Activated CD4-positive, alpha-beta T cell treated with anti-CD3 and anti-CD28 coated beads, Interleukin-2, Interleukin-6, amounts not matched to agents 100 ng/mL and 50 ng/mL, durations not matched to agents 16 hours and 8 hours (primary cell): ENCODE measurements at regions not wholly inside any gene's neighbourhood (a gene's known extent, or its start where the extent isn't known, plus 50 kb on each side); places are given as distances from the start of the nearest gene placed in this dataset.

Experiments used
- DNase-seq: peaks from one replicate; pipeline ENCODE4 v3.0.0-alpha.2; 2020

DNA sequence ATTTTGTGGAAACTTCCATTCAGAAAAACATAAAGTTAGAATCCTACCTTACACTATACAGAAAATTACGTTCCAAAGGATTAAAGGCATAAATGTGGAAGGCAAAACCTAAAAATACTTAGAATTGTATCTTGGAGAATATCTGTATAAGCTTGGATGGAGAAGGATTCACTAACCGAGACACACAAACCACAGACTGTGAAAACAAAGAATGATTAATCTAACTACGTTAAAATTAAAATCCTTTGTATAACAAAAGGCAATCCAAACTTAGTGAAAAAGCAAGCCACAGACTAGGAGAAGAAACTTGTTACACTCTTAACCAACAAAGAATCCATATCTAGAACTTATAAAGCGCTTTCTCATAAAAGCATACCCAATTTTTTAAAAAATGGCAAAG, 678.8 kb downstream of the INHBA start:
- DNase-seq: no peak

DNA sequence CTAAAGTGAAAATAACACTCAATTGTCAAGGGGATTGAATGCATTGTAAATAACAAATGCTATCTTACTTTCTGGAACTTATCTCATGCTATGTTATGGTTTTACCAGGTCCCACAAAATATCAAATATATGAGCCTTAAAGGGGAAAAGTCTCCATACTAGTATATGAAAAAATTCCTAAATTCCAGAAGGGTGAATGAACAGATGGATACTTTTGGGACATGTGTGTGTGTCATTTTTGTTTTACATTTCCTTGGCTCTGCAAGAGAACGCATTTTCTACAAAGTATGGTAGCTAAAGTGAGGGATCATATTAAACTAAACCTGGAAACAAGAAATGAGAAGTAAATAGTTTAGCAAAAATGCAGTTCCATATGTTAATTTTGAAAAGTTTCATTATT, 682.8 kb downstream of the INHBA start:
- no peak for DNase-seq

DNA sequence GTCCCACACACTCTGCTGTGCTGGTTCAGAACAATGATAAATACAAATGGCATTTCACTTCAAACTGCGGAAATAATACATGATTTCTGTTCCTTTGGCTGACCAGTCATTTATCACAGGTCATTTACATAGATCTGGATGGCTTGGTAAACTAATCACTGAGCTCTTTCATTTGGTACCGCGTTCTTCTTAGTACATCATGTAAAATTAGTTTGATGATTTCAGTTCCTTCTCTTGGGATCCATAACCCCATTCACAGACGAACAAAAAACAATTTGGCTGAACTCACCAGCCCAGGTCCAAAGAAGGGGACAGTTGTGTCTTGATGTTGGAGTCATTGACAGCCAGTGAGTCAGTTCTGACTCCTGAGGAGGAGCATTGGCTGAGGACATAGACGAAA, 689.8 kb downstream of the INHBA start:
- DNase-seq: no peak

DNA sequence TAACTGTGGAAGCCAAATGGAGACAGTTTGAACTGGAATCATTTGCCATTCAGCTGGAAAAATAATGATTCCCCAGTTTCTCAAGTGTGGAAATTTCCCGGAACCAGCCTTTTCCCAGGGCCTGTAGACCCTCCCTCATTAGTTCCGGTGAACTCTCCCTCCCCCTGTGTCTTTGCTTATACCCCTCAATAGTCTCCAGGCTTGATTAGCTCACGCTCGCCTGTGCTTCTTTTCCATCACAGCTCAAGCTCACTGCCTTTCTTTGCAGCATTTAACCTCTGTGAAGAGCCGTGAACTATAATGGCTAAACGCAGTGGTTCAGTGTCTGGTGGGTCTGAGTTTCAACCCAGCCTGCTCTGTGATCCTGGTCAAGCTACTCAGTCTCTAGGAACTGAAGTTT, 690.8 kb downstream of the INHBA start:
- DNase-seq: no peak

DNA sequence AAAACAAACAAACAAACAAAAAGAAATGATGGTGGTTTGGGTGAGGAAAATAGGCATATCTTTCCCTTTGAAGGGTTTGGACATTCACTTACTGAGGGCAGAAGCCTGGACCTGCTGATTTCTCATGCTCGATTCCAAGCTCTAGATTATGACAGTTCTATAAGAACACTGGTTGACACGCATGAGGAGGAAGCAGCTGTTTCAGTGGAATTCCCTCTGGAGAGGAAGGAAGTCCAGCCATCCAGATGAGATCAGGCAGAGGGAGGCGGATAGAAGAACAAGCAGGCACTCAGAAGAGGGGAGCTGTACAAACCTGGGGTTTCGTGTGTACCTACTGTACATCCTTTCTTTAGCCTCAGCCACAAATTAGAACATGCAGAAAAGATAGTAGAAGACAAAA, 691.9 kb downstream of the INHBA start:
- DNase-seq: no peak

DNA sequence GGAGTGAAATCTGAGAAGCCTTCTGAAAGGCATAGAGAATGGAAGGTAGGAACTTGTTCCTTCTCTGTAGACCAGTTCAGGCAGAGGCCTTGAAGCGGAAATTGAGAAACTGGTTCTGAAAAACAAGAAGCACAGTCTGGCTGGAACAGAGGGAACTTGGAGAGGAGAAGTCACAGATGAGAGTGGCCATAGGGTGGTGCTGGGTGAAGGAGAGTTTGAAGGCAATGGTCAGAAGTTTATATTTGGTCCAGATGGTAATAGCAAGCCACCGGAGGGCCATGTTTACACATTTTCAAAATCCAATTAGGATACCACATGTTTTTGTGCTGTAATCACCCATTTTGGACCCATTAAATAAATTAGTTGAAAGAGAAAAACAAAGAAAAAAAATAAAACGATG, 692.5 kb downstream of the INHBA start:
- no peak for DNase-seq

DNA sequence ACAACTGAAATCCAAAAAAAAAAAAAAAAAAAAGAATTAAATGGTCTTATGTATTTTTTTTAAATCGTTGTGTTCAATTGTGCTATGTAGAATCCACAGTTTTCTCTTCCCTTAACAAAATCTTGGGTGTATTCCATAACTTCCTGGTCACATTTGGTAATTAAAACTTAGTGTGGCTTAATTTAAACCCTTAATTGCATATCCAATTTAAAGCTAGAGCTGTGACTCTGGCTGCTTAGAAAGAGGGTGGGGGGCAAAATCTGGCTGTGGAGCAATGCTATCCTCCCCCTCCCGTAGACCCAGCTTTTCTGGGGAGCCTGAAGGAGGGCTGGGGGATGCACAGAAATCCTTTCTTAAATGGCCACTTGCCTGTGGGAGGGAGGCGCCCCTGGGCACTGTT, 695.1 kb downstream of the INHBA start:
- no peak for DNase-seq

DNA sequence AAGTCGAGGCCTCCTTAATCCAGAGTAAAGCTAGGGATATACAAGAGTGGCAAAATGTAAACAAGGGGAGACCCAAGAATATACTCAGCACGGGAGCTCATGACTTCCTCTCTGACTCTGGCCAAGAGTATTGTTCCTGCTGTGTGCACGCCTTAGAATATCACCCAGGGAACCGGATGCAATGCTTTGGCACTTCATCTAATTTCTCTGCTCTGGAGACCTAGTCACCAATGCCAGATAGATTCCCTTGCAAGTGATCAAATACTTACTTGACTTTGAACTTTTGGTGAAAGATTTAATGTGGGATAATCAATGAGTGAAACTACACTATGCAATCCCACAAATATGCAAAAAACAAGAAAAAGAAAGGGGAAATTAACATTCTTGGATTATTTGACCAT, 695.5 kb downstream of the INHBA start:
- DNase-seq: no peak

DNA sequence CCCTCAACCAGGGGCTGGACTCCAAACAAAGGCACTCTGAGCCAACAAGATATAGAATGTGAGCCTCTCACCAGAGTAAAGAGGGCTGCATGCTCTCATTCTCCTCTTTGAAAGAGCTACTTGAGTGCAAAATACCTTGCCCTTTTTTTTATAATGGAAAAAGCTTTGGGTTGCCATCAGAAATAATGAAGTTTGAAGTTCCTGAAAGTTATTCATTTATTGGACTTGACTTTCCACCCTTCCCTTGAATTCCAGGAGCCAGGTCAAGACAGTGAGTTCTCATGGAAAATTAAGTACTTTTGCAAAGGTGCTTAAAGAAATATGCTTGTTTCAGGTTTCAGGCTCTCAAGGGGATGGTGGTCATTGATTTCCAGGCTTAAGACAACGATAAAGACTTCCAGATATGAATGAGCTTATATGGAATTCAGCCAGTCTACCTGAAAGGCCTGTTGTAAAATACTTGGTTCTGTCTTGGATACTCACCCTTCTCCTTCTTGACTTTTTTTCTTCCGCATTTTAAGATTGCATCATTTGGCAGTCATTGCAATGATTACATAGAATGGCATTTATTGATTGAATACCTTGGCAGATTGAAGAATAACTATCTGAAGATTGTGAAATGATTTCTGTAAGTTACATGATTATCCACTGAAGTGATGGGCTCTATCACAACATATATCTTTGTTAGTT, 696.4 kb downstream of the INHBA start:
- DNase-seq: no peak

DNA sequence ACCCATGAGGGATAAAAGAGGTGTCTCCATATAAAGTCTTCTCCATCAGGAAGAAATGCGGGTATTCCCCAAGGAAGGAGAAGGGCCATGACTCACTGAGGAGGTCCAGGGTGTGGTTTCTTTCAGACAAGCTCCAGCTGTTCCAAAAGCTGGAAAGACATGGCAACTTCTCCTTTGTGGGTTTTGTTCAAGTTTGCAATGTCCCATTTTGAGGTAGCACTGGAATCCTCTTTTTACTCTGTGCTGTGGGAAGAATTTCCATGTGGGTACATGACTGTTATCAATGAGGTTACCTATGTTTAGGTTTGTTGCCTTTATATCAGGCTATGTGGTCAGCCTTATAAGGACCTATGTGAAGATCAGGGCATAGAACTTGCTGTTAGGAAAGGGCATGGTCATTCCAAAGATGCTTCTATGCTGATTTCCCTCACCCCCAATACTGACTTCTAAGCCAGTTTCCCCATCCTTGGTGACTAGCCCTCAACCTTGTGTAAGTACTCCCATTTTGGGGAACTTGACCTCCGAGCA, 697.5 kb downstream of the INHBA start:
- no peak for DNase-seq

DNA sequence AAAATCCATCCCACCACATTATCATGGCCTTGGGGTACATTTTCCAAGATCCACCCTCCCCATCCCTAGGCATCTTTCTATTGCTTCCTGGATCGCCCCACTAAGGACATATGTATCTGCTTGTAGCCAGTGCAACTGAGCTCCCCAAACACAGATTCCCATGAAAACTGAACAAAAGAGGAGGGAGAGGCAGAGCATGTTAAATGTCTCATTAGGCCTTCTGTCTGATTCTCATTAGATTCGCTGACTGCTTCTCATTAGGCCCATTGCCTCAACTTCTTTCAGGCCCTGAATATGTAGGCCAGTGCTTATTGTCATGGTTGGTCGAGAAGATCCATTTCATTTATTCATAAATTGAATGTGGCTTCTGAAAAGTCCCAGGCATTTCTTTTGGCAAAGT, 698.9 kb downstream of the INHBA start:
- DNase-seq: no peak

DNA sequence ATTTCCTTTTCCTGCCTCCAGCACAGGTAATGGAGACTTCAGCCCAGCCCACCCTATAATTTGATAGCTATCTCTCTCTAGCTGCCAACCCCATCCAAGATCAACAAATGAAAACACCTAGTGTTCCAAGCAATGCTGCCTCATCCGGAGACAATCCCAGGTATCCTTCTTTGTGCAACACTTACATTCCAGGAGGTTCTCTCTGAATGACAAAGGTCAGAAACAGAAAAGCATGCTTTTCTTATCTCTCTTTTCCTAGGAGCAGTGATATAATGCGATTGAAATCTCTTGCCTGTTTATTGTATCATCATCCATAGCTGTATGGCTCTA, 699.3 kb downstream of the INHBA start:
- DNase-seq: no peak

DNA sequence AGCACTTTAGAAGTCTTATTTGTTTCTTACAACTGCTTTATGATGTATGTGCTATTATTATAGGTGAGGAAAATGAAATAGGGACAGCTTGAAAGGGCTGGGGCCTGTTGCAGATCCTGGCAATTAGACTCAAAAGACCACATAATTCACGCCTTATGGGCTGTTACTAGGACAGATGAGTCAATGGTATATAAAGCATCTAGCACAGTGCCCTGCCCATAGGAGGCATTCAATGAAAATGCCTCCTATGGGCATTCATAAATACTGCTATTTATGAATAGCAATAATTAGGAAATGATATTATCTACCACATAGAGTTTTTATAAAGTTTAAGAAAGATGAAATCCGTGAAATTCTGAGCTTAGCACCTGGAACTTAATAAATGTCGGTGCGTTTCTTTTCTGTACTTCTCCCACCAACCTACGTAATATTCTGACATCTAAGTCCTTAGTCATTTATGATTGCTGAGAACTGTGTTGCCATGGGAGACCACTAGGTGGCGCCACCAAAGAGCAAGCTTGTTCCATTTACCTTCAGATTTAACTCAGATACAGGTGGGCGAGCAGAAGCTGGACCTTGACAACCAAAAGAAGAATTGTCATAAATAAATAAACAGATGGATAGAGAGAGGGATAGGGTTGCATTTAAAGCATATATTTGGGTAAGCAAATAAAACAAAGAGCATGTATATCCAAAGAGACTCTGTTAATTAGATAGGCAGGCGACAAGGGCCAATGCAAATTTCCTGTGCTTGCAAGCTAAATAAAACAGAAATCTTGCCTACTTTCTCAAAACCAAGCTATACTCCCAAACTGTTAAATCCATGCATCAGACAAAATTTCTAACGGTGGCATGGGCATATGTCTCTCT, 699.9 kb downstream of the INHBA start:
- DNase-seq: peak; percentile 35

DNA sequence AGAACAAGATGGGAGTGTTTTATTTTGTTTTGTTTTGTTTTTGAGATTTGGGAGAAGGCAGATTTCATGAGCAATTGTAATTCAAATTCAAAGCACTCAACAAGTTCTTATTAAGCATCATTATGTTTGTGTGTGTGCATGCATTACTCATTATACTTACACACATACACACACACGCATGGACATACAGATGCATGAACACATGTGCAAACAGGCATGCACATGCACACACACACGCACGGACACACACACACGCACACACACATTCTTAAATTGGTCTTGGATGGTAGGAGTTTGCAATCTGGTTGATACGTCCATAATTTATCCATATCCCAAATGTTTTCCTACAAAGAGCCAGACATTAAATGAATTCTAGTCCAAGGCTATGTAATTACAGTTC, 702.8 kb downstream of the INHBA start:
- no peak for DNase-seq

DNA sequence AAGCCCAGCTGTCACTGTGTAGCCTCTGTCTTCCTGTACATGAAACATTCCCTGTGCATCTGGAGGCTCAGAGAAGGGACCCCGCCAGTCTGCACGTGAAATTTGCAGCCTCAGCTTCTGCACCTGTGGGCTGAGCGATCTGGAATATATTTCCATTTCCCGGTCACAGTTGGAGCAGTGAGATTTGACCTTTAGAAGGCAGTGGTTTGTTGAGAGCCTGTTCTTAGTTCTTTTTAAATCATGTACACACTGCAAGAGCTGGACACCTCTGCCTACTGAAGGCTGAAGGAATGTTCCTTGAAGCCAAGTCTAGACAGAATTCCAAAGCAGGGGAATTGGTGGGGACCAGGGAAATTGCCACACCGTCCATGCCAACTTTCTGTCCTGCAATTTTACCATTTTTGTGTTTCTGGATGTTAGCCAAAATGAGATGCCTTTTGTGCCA, 706.6 kb downstream of the INHBA start:
- DNase-seq: no peak

DNA sequence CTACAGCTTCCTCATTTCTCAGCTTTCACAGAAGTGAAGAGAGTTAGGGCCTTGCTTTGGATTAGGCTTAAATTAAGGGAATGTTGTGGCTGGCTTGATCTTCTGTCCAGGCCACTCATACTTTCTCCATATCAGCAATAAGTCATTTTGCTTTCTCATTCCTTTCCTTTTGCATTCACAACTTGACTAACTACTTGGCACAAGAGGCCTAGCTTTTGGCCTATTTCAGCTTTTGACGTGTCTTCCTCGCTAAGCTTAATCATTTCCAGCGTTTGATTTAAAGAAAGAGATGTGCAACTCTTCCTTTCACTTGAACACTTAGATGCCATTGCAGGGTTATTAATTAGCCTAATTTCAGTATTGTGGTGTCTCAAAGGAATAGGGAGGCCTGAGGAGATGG, 712.0 kb downstream of the INHBA start:
- DNase-seq: no peak

DNA sequence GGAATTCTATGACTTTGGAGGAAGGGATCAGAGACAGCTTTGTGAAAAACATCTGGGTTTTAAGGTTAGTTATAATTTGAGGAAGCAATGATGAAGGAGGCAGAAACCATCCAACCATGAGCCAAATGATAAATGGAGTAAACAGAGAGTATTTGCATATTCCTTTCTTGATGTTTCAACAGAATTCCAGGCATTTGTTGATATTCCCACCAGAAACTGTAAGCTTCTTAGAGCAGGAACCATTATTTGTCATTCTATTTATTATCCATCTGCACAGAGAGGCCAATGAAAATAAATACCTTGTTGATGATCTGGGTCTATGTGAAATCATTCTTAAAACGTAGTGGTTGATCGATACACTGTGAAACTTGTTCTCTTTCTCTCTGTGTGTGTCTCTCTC, 715.3 kb downstream of the INHBA start:
- DNase-seq: no peak

DNA sequence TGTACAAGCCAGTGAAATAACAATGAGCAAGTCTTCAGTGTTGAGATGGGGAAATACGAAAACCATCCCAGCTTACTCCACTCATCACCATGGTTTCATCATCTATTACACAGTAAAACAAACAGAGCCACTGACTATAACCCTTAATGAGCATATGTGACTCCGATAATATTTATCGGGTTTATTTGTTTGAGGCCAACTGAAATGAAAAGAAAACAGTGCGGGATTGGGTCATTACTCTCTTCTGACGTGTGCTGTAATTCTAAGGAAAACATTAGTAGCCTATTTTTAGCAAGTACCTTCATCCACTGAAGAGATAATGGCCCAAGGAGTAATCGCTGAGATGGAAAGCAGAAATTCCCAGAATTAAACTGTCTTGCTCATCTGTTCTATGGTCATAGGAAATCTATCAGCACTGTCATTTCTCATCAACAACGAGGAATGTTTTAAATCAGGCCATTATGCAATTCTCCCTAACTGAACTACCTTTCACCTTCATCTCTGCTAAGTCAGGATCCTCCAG, 716.5 kb downstream of the INHBA start:
- no peak for DNase-seq

DNA sequence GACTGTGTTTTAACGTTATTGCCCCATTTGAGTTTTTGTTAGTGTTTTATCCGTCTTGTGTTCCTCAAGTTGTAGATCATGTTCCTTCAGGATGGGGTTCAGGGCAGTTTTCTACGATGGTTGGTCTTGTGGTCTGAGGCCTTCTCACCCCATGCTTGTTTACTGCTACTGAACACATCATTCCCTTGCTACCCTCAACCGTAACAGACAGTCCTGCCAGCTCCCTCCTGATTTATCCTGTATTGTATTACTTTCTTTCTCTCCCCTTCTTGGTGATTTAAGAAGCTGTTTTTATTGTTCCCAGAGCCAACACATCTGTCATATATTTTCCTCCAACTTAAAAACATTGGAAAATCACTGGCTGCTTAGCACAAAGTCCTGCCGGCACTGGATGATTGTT, 719.8 kb downstream of the INHBA start:
- no peak for DNase-seq

DNA sequence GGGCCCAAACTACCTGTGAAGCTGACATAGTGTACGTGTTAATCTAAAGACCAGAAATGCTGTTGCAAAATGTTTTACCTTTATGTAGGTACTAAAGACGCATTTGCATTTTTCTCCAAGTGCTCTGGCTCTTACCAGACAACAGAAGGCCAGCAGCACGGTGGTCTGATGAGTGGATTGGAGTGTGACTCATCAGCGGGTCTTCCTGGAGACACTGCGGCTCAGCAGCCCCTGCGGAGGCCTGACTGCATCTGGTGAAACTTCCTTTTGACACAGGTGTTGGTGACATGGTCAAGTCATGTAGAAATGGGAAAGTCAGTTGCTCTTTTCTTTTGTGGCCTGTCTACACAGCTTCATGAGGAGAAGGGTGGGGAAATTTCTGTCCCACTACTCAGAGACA, 723.6 kb downstream of the INHBA start:
- no peak for DNase-seq

DNA sequence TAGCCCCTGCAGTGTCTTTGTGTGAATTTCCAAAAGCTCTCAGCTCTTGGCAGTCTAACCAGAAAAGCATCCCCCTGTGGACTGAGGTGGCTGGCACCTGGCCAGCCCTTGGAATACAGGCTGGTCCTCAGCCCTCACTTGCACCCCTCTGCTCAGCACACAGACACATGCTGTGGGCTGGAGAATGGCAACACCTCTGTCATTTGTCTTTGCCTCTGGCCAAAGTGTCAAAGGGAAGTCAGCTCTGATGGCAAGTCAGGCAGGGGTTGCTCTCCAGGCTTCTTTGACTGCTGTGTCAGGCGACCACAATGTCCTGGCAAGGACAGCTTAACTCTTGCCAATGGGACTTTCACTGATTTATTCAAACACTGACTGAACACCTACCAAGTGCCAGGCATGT, 724.8 kb downstream of the INHBA start:
- DNase-seq: no peak

DNA sequence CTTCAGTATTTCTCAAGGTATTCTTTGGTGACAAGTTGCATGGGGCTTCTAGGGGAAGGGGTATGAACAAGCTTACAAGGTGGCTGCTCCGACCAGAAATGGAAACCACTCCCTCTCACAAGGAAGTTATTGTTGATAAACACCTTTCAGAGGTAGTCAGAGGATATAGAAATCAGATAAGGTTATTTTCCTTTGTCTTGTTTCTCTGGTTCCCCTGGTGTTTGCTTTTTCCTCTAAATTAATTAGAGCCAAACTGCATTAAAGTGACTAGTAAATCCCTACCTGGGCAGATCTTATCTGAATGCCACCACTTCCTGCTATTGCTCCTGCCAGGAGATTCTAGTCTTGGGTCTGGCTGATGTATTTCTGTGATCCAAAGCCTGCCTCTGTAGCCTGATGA, 725.4 kb downstream of the INHBA start:
- no peak for DNase-seq

DNA sequence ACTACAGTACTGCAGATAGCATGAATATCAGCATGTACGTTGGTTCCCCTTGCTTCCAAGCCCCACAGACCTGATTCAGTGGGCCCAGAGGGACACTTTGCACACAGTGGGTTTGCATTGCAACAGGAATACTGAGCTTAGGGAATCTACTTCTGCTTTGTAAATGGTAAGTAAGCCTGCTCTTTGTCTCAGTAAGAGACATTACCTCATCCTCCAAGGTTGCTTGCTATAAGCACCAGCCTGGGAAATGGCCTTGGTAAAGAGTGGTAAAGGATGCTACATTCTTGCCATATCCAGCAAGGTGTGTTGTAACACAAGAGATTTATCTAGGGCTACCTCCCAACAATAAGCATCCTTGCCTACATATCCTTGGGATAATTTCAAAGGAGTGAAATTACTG, 730.5 kb downstream of the INHBA start:
- DNase-seq: no peak

DNA sequence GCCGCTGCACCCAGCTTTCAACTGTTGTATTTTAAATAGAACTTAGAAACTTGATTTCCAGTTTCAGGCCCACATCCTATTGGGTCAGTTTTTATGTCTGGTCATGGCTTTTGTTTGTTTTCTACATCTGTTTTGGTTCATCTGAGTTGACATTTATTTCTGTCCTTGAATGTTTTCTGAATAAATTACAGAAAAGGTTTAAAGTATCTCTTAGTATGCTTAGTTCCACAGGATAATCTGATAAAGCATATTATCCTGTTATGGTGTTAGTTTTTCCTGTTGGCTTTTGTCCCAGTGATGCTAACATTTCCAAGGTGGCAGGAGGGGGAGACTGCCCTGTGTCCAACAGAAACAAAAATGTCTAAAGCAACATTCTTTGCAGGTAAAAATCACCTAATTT, 733.2 kb downstream of the INHBA start:
- DNase-seq: no peak
